HG03064 (cell line): ENCODE measurements at regions not wholly inside any gene's neighbourhood (a gene's known extent, or its start where the extent isn't known, plus 50 kb on each side); places are given as distances from the start of the nearest gene placed in this dataset.

ENCODE experiments used
- ATAC-seq: cut with Tn5 transposase; IDR thresholded peaks from one replicate; pipeline ENCODE4 v1.9.1; 2021; ENCODE audit warnings: low read depth; ENCODE audit not compliant: unreplicated experiment

GRCh38 chr4:183843248-183843671 is 61.8 kb upstream of the STOX2 start:
- ATAC-seq, result no peak

DNA sequence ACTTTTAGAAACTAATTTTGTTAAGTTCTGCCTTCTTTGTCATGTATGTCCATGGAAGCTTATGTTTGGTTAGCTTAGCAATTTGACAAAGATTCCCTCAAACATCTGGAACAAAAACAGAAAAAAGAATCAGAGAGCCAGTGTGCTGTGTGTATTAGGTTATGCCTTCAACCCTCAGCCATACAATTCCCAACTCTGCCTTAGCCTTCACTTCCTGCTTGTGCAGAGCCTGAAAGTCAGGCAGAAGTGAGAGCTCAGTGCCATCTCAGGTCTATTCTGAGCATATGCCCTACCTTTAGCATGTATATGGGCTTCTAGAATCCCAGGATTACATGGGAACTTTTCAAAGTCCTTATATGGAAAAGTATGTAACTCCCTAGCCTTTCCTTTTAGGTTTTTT is 58.2 kb upstream of the STOX2 start:
- ATAC-seq, result no peak

DNA sequence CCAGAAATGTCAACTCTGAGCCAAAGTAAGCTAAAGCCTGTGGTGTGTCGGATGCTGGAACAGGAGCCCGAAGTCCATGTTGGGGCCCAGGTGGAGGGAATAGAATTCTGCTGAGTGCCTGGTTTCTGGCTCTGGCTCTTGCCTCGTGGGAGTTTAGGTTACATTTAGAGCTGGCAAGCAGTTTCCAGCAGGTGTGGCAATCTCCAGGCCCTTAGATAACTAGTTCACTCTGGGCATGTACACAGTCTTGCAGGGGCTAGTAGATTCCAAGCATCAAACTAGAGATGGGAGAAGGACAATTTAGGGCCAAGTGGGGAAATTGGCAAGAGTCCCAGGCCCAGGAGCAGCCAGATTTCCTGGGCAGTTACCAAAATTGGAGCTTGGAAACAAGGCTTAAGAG is 56.3 kb upstream of the STOX2 start:
- no peak for ATAC-seq

DNA sequence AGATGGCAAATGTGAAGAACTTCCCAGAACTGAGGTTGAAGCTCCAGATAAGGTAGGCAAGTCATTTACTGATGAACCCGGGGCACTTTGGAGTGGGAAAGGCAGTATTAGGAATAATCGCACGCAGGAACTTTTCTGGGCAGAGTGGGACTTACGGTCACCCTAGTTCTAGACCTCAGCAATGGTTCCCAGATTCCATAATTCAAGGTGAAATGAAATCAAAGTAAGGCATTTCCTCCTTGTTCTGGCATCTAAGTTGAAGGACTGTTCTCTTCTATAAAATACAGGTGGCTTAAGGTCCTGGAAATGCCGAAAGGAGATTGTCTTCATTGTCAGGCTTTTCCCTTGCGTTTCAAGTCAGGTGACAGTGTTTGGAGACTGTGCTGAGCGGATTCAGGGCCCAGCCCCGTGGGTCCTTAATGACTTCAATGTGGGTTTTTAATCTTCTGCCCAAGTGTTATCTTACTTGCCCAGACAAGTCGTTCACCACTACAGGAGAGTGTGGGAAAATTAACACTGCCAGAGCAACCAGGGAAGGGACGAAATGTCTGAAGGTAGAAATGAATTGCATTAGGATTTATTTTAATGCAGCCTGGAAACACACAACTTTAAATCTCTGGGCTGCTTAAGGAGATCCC is 52.1 kb upstream of the STOX2 start:
- ATAC-seq, result no peak

GRCh38 chr4:183853548-183853940 is 51.6 kb upstream of the STOX2 start:
- ATAC-seq, result no peak
